IMR-90 (cell line): ENCODE measurements at regions not wholly inside any gene's neighbourhood (a gene's known extent, or its start where the extent isn't known, plus 50 kb on each side); places are given as distances from the start of the nearest gene placed in this dataset.
"Not testable (repeated sequence)": the region's sequence is repeated elsewhere in the genome, so short reads cannot be mapped to it uniquely, and the experiment has no call there.

Source experiments
- ATAC-seq: fragments of 200-7000 bp; cut with Tn5 transposase; 2 replicates; pipeline ENCODE4 v1.9.1; 2020; ENCODE audit warnings: low read depth, mild to moderate bottlenecking, moderate library complexity
- BruUV-seq: library from RNA; stranded (reverse); fragments of 400-500 nt; replicated peaks from 2 replicates; lab custom pipeline; 2021; lab: Mats Ljungman, UMichigan
- CTCF ChIA-PET: fragments of 300-600 bp; formaldehyde crosslinking; extraction: SDS; loops from one replicate; lab custom pipeline; 2021; ENCODE audit warnings: antibody characterized with exemption; lab: Yijun Ruan, JAX
- POLR2A ChIA-PET: fragments of 300-600 bp; sonication (Branson Sonifier 250); formaldehyde crosslinking; loops from one replicate; lab custom pipeline; 2022; ENCODE audit warnings: antibody characterized with exemption; ENCODE audit not compliant: unreplicated experiment; lab: Charles Lee
- DNase-seq: peaks from one replicate; pipeline ENCODE4 v3.0.0; 2013
- H2AFZ ChIP-seq: replicated peaks from 2 replicates; pipeline ENCODE3; 2013; ENCODE audit warnings: low read length, mild to moderate bottlenecking; ENCODE audit not compliant: poor library complexity
- H2AK5ac ChIP-seq: 2 replicates; pipeline ENCODE4 v1.6.1; 2013; ENCODE audit warnings: low read depth, low read length, inconsistent platforms
- H2AK9ac ChIP-seq: replicated peaks from 2 replicates; pipeline ENCODE3; 2013; ENCODE audit warnings: mild to moderate bottlenecking, low read depth, low read length, moderate library complexity; ENCODE audit not compliant: poor library complexity
- H2BK120ac ChIP-seq: 2 replicates; pipeline ENCODE4 v1.6.1; 2013; ENCODE audit warnings: low read depth, low read length, inconsistent platforms
- H2BK15ac ChIP-seq: 3 replicates; pipeline ENCODE4 v1.6.1; 2013; ENCODE audit warnings: low read depth, low read length, inconsistent platforms
- H2BK20ac ChIP-seq: 2 replicates; pipeline ENCODE4 v1.6.1; 2013; ENCODE audit warnings: low read depth, mild to moderate bottlenecking, inconsistent platforms, low read length, moderate library complexity
- H2BK5ac ChIP-seq: 2 replicates; pipeline ENCODE4 v1.6.1; 2013; ENCODE audit warnings: mild to moderate bottlenecking, low read depth, low read length, inconsistent platforms; ENCODE audit not compliant: poor library complexity, severe bottlenecking
- H3K14ac ChIP-seq: replicated peaks from 2 replicates; pipeline ENCODE4 v1.6.1; 2013; ENCODE audit warnings: low read depth, low read length, inconsistent platforms
- H3K18ac ChIP-seq: 2 replicates; pipeline ENCODE4 v1.6.1; 2013; ENCODE audit warnings: low read depth, low read length, control low read depth
- H3K23ac ChIP-seq: 2 replicates; pipeline ENCODE4 v1.6.1; 2013; ENCODE audit warnings: low read depth, low read length, inconsistent platforms
- H3K27ac ChIP-seq: 2 replicates; pipeline ENCODE4 v1.5.1; 2013; ENCODE audit warnings: mild to moderate bottlenecking, control low read depth, low read length; ENCODE audit not compliant: insufficient read depth
- H3K27me3 ChIP-seq: 2 replicates; pipeline ENCODE4 v1.6.1; 2013; ENCODE audit warnings: low read length; ENCODE audit not compliant: control insufficient read depth, insufficient read depth
- H3K36me3 ChIP-seq: 2 replicates; pipeline ENCODE4 v1.6.1; 2013; ENCODE audit warnings: low read length, mixed read lengths; ENCODE audit not compliant: control insufficient read depth, insufficient read depth
- H3K4ac ChIP-seq: 2 replicates; pipeline ENCODE4 v1.6.1; 2013; ENCODE audit warnings: low read depth, low read length, inconsistent platforms
- H3K4me1 ChIP-seq: 2 replicates; pipeline ENCODE4 v1.6.1; 2013; ENCODE audit warnings: low read length, mixed read lengths; ENCODE audit not compliant: control insufficient read depth, insufficient read depth
- H3K4me2 ChIP-seq: 2 replicates; pipeline ENCODE4 v1.6.1; 2013; ENCODE audit warnings: low read depth, mild to moderate bottlenecking, control low read depth, low read length, moderate library complexity
- H3K4me3 ChIP-seq: 2 replicates; pipeline ENCODE4 v1.5.1; 2013; ENCODE audit warnings: low read depth, mild to moderate bottlenecking, control low read depth, low read length, moderate library complexity; ENCODE audit not compliant: insufficient read depth
- H3K56ac ChIP-seq: 2 replicates; pipeline ENCODE4 v1.6.1; 2013; ENCODE audit warnings: low read length, inconsistent platforms; ENCODE audit not compliant: insufficient read depth; ENCODE audit errors: extremely low read depth
- H3K79me1 ChIP-seq, 2 experiments: 2 replicates each; pipeline ENCODE4 v1.6.1; 2013; ENCODE audit warnings: low read length in 2 of 2, inconsistent platforms in 1 of 2, low read depth in 1 of 2
- H3K9ac ChIP-seq: 2 replicates; pipeline ENCODE4 v1.6.1; 2013; ENCODE audit warnings: low read depth, low read length, control low read depth
- H3K9me1 ChIP-seq: 2 replicates; pipeline ENCODE4 v1.6.1; 2013; ENCODE audit warnings: low read length, inconsistent platforms; ENCODE audit not compliant: insufficient read depth
- H3K9me3 ChIP-seq: 2 replicates; pipeline ENCODE4 v1.6.1; 2013; ENCODE audit warnings: low read length; ENCODE audit not compliant: control insufficient read depth, insufficient read depth
- H4K20me1 ChIP-seq: 2 replicates; pipeline ENCODE4 v1.6.1; 2013; ENCODE audit warnings: low read length, inconsistent platforms; ENCODE audit not compliant: insufficient read depth
- H4K5ac ChIP-seq: 2 replicates; pipeline ENCODE4 v1.6.1; 2013; ENCODE audit warnings: mild to moderate bottlenecking, low read depth, low read length, control low read depth
- H4K8ac ChIP-seq, 2 experiments: 2 replicates each; pipeline ENCODE4 v1.6.1; 2013; ENCODE audit warnings: low read depth in 2 of 2, low read length in 2 of 2, control low read depth in 1 of 2, inconsistent platforms in 1 of 2
- H4K91ac ChIP-seq: 2 replicates; pipeline ENCODE4 v1.6.1; 2013; ENCODE audit warnings: low read depth, low read length, inconsistent platforms; ENCODE audit not compliant: insufficient read depth
- FOS ChIP-seq: fragments of 150-350 bp; IDR thresholded peaks from 2 replicates; pipeline ENCODE4 v1.6.1; 2016; ENCODE audit warnings: low read depth, low read length
- MAFK ChIP-seq: IDR thresholded peaks from 2 replicates; pipeline ENCODE4 v1.6.1; 2012; ENCODE audit warnings: low read depth, low read length, improper control_type of control experiment
- WGBS, 2 experiments: methylation state at CpG; one replicate each; pipeline versions ENCODE4 v1.1.5 to v1.1.7; 2013; ENCODE audit warnings: missing lambda C conversion rate in 2 of 2; ENCODE audit not compliant: insufficient read length in 1 of 2; ENCODE audit errors: extremely low coverage in 2 of 2; 5-methylcytosine and 5-hydroxymethylcytosine counted together
- dilution Hi-C: fragments of 300-500 bp; cut with HindIII; formaldehyde crosslinking; loops from one replicate; pipeline ENCODE4 v1.14.3; 2018; ENCODE audit warnings: low sequenced_read_pairs; ENCODE audit not compliant: unreplicated experiment
- in situ Hi-C: fragments of 300-500 bp; cut with MboI; formaldehyde crosslinking; loops from 3 replicates; pipeline ENCODE4 v1.14.3; 2019; ENCODE audit warnings: low sequenced_read_pairs, inconsistent platforms, mixed read lengths
- intact Hi-C: fragments of 100-400 bp; cut with micrococcal nuclease; formaldehyde crosslinking; loops from 2 replicates; pipeline ENCODE4 v1.10.0; 2022

- H3K36me3 ChIP-seq: no peaks in the 10 kb centered on the region
- no peak overlapping the region for H3K23ac ChIP-seq
- H3K4ac ChIP-seq: no peak overlapping the region
- H4K91ac ChIP-seq: no peak overlapping the region
- no TSS peak for BruUV-seq
- H3K4me2 ChIP-seq: no peak overlapping the region
- no peak overlapping the region for H2AK9ac ChIP-seq
- WGBS, 2 experiments: no CpG with 5 or more reads among the region's 2 CpGs
- H3K14ac ChIP-seq: no peak overlapping the region
- no peak overlapping the region for H3K9ac ChIP-seq
- H3K27me3 ChIP-seq: no peaks in the 10 kb centered on the region
- H2AFZ ChIP-seq: no peak overlapping the region
- H4K5ac ChIP-seq: no peak overlapping the region
- no peak overlapping the region for H2BK5ac ChIP-seq
- intact Hi-C loops (no loop called here), dilution Hi-C loops (no loop called here), in situ Hi-C loops (no loop called here)
- no peak overlapping the region for H3K56ac ChIP-seq
- H2BK15ac ChIP-seq: no peak overlapping the region
- no peak for TF ChIP-seq FOS
- peak; percentile 68 for TF ChIP-seq MAFK
- ChIA-PET CTCF (no interaction called here), POLR2A (no interaction called here)
- no peak overlapping the region for H2BK120ac ChIP-seq
- H3K9me3 ChIP-seq: peaks cover 2% of the 10 kb centered on the region; the same call in 1 of the 2 replicates
- H3K79me1 ChIP-seq: no peaks in the 10 kb centered on the region
- H2AK5ac ChIP-seq: no peak overlapping the region
- no peaks in the 10 kb centered on the region for H4K20me1 ChIP-seq
- H4K8ac ChIP-seq: no peak overlapping the region
- no peaks in the 10 kb centered on the region for H3K4me1 ChIP-seq
- no peak overlapping the region for H2BK20ac ChIP-seq
- no peak overlapping the region for H3K4me3 ChIP-seq
- no peak overlapping the region for H3K18ac ChIP-seq
- DNase-seq: no peak
- H3K27ac ChIP-seq: no peak overlapping the region
- H3K9me1 ChIP-seq: no peaks in the 10 kb centered on the region
- ATAC-seq: no peak
These were observed 198.3 kb upstream of the STAC start for GRCh38 chr3:36182024-36182423.

GRCh38 chr3:36187197-36187596, 193.1 kb upstream of the STAC start:
- H3K14ac ChIP-seq, H4K91ac ChIP-seq, intact Hi-C loops, H3K36me3 ChIP-seq, H3K23ac ChIP-seq, H3K9me3 ChIP-seq, H4K8ac ChIP-seq, ATAC-seq, BruUV-seq, H3K4me3 ChIP-seq, H2BK120ac ChIP-seq, H2AK9ac ChIP-seq, H3K4me1 ChIP-seq, H2AK5ac ChIP-seq, H3K79me1 ChIP-seq, dilution Hi-C loops, in situ Hi-C loops, DNase-seq, H4K20me1 ChIP-seq, H2BK15ac ChIP-seq, H3K18ac ChIP-seq, H3K27me3 ChIP-seq, H2BK5ac ChIP-seq, POLR2A ChIA-PET, H2AFZ ChIP-seq, H3K27ac ChIP-seq, H3K4me2 ChIP-seq, H3K56ac ChIP-seq, H4K5ac ChIP-seq, H3K9me1 ChIP-seq, H3K4ac ChIP-seq, H2BK20ac ChIP-seq, CTCF ChIA-PET, H3K9ac ChIP-seq: not testable (repeated sequence)
- no CpG with 5 or more reads among the region's 2 CpGs for WGBS, 2 experiments
